ENCODE measurements at regions not wholly inside any gene's neighbourhood (a gene's known extent, or its start where the extent isn't known, plus 50 kb on each side); places are given as distances from the start of the nearest gene placed in this dataset.

DNA sequence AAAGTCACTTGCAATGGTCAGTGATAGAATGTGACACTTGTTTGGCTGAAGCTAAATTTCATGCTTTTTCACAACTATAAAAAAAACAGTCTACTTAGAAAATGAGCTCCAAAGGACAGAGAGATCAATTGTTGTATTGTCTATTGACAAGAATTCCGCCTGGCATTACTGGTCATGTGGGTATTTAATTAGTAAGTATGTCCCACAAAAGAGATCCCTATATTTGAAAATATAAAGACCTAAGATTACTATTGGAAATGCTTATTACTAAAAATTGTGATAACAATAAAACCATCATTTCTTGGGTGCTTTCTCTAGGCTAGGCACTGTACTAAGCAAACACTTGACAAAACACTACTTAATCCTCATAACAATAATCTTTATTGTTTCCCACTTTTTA is 745.2 kb upstream of the C9orf72 start:
- TF ChIP-seq, protein P1, sequence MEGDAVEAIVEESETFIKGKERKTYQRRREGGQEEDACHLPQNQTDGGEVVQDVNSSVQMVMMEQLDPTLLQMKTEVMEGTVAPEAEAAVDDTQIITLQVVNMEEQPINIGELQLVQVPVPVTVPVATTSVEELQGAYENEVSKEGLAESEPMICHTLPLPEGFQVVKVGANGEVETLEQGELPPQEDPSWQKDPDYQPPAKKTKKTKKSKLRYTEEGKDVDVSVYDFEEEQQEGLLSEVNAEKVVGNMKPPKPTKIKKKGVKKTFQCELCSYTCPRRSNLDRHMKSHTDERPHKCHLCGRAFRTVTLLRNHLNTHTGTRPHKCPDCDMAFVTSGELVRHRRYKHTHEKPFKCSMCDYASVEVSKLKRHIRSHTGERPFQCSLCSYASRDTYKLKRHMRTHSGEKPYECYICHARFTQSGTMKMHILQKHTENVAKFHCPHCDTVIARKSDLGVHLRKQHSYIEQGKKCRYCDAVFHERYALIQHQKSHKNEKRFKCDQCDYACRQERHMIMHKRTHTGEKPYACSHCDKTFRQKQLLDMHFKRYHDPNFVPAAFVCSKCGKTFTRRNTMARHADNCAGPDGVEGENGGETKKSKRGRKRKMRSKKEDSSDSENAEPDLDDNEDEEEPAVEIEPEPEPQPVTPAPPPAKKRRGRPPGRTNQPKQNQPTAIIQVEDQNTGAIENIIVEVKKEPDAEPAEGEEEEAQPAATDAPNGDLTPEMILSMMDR (conservative IDR thresholded peaks at IDR 0.05; ENCODE audit: low read depth, low read length) = no peak
- no peak for TF ChIP-seq RCOR1 (IDR thresholded peaks at IDR 0.05; ENCODE audit: insufficient replicate concordance, low read length)
- TF ChIP-seq POLR2A (IDR thresholded peaks at IDR 0.05; ENCODE audit: low read depth, low read length) = no peak
- TF ChIP-seq RFX5 (IDR thresholded peaks at IDR 0.05; ENCODE audit: low read depth, low read length) = no peak
- TF ChIP-seq FOS (IDR thresholded peaks at IDR 0.05; ENCODE audit: low read depth, low read length) = no peak
- TF ChIP-seq MXI1 (IDR thresholded peaks at IDR 0.05; ENCODE audit: borderline replicate concordance, low read depth, low read length) = no peak
